ENCODE measurements at regions not wholly inside any gene's neighbourhood (a gene's known extent, or its start where the extent isn't known, plus 50 kb on each side); places are given as distances from the start of the nearest gene placed in this dataset.
"Not testable (repeated sequence)": the region's sequence is repeated elsewhere in the genome, so short reads cannot be mapped to it uniquely, and the experiment has no call there.

DNA sequence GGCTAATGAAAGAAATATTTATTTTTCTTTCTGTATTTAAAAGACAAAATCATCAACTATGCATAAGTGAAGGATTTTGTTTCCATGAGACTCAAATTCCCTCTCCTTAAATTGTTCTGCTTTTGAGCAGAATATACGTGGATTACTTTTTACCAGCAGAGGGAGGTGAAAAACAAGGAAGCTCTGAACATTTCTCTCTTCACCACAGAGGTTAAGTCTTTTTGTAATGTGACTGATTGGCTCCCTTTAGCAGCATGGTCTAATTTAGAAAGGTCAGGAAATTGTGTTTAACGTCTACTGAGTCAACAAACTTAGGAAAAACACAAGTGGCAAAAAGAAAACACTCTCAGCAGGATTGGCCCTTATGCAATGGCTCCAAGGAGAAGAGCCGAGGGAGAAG lies 55.1 kb upstream of the F9 start:
- no peak overlapping the region for H3K27ac ChIP-seq
- peak; percentile 45 for TF ChIP-seq CTCF (conservative IDR thresholded peaks at IDR 0.05)

DNA sequence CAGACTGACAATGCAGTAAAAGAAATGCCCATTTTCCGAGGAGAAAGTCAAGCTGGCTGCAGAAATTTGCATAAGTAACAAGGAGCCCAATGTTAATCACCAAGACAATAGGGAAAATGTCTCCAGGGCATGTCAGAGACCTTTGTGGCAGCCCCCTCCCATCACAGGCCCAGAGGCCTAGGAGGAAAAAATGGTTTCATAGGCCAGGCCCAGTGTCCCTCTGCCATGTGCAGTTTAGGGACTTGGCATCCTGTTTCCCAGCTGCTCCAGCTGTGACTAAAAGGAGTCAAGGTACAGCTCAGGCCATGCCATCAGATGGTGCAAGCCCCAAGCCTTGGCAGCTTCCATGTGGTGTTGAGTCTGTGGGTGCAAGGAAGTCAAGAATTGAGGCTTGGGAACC lies 68.6 kb upstream of the F9 start:
- not testable (repeated sequence) for H3K27ac ChIP-seq

GRCh38 chrX:139454743-139455142 lies 75.8 kb upstream of the F9 start:
- no peak overlapping the region for H3K27ac ChIP-seq
- no peak for TF ChIP-seq CTCF (conservative IDR thresholded peaks at IDR 0.05)

DNA sequence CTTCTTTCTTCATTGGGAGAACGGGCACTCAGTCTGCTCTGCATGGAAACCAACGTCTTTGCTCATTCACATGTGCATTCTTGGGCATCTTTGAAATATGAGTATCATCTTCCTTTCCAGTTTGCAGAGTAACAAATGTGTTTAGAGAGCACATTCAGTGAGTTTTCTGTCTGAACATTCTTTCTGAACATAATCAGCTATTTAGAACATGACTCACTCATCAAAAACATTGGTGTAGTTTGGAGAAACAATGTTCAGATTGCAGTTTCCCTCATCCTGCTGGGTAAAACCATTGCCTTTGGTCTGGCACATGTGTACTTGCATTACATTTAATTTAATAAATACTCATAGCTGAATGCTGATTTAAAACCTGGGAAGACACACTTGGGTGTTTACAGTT lies 81.5 kb upstream of the F9 start:
- H3K27ac ChIP-seq: no peak overlapping the region
- TF ChIP-seq CTCF (conservative IDR thresholded peaks at IDR 0.05): no peak

GRCh38 chrX:139446832-139447231 lies 83.7 kb upstream of the F9 start:
- H3K27ac ChIP-seq: no peak overlapping the region
- TF ChIP-seq CTCF (conservative IDR thresholded peaks at IDR 0.05): no peak

DNA sequence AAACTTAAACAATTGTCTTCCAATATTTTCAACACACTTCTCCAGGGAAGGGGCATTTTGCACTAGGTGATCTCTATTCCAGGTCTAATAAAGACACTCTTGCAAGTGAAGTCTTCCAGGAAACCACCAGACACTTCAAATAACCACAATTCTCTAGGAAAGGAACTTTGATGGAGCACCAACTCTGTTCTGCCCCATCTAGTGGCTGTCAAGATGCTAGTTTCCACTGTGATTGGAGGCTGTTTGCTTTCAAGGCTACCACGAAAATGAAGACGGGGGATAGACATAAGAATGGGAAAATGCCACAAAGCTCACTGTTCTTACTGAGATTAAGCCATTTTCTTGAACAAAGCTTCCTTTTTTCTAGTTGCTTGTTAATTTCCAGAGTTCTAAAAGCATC lies 100.6 kb upstream of the F9 start:
- TF ChIP-seq CTCF (conservative IDR thresholded peaks at IDR 0.05): peak; percentile 67
- H3K27ac ChIP-seq: no peak overlapping the region

DNA sequence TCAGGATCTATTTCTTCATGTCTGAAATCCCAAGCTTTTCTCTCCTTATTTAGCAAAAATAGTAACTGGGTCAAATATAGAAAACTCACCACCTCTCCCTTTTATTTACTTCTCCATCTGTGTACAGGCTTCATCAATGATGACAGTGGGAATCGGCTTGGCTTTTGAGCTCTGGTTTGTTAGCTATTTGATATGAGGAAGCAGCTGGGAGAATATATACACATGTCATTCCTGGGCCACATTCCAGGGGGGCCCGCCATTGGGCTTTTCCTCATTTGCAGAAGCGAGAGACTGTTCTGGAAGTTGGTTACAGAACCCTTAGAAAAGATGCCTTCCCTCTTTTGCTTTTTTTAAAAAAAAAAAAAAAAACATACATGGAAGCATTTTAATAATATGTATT lies 107.4 kb upstream of the F9 start:
- H3K27ac ChIP-seq: no peak overlapping the region
- TF ChIP-seq CTCF (conservative IDR thresholded peaks at IDR 0.05): no peak

GRCh38 chrX:139398258-139398657 lies 132.3 kb upstream of the F9 start:
- not testable (repeated sequence) for H3K27ac ChIP-seq

DNA sequence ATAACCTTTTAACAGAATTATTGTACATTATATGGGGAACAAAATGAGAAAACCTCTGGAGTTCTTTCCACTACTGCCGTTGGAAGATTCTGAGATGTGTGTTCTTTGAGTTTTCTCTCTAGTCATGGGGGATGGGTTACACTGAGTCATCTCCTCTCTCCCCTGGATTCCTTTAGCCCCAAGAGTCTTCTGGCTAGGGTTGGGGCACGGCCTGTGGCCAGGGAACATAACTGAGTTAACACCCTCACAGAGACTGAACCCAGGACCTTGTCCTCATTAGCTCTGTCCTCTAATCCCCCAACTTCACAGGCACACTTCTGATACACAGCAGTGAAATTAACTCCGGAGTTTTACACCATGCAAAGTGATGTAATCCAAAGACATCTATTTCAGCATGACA lies 142.3 kb upstream of the F9 start:
- no peak overlapping the region for H3K27ac ChIP-seq
- TF ChIP-seq CTCF (conservative IDR thresholded peaks at IDR 0.05): no peak

Measured in VCaP (cell line).